Thyroid gland (tissue), 4 donors: ENCODE measurements at regions not wholly inside any gene's neighbourhood (a gene's known extent, or its start where the extent isn't known, plus 50 kb on each side); places are given as distances from the start of the nearest gene placed in this dataset.

ENCODE experiments used
- POLR2A ChIP-seq, 2 donors: fragments of 450-650 bp; IDR thresholded peaks; one replicate each; pipeline ENCODE4 v1.6.1; 2017; ENCODE audit warnings: antibody characterized with exemption in 2 of 2, mild to moderate bottlenecking in 2 of 2, moderate library complexity in 1 of 2
- TF ChIP-seq, protein P1 (sequence below), 6 experiments: fragments of 200-600 bp in 3 of 6; fragments of 450-650 bp in 3 of 6; sonication (generic) in 3 of 6; IDR thresholded peaks; one replicate each; pipeline ENCODE4 v1.5.1; 2016 to 2019; ENCODE audit warnings: antibody characterized with exemption in 6 of 6, mild to moderate bottlenecking in 2 of 6, inconsistent platforms in 1 of 6, moderate library complexity in 1 of 6

DNA sequence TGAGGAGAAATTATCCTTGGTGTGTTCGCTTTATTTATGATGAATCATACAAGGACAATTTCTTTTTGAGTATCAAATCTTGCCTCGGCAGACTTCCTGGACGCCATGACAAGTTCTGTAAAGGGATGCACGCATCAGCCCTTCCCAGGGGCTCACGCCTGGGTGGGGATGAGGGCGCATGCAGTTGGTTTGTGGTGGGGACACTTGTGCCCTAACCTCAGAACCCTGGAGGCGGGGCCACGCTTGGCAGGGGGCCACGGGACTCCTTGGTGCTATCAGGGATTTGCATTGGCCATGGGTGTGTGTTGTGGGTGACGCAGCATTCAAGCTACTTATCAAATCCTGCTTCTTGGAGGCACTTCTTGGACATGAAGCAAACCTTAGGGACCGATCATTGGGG lies 143.8 kb upstream of the RTL1 start:
- no peak for TF ChIP-seq POLR2A (IDR thresholded peaks at IDR 0.05)
- TF ChIP-seq, protein P1, sequence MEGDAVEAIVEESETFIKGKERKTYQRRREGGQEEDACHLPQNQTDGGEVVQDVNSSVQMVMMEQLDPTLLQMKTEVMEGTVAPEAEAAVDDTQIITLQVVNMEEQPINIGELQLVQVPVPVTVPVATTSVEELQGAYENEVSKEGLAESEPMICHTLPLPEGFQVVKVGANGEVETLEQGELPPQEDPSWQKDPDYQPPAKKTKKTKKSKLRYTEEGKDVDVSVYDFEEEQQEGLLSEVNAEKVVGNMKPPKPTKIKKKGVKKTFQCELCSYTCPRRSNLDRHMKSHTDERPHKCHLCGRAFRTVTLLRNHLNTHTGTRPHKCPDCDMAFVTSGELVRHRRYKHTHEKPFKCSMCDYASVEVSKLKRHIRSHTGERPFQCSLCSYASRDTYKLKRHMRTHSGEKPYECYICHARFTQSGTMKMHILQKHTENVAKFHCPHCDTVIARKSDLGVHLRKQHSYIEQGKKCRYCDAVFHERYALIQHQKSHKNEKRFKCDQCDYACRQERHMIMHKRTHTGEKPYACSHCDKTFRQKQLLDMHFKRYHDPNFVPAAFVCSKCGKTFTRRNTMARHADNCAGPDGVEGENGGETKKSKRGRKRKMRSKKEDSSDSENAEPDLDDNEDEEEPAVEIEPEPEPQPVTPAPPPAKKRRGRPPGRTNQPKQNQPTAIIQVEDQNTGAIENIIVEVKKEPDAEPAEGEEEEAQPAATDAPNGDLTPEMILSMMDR (IDR thresholded peaks at IDR 0.05), result no peak
